ENCODE measurements at regions not wholly inside any gene's neighbourhood (a gene's known extent, or its start where the extent isn't known, plus 50 kb on each side); places are given as distances from the start of the nearest gene placed in this dataset.

GRCh38 chr15:69526081-69527061 is 73.8 kb downstream of the RPLP1 start:
- TF ChIP-seq CTCF (IDR thresholded peaks at IDR 0.05) (no peak), REST (IDR thresholded peaks at IDR 0.05; ENCODE audit: insufficient read depth in 1 of 2, low read depth in 2 of 2, low read length in 1 of 2) (no peak), POLR2AphosphoS5 (IDR thresholded peaks at IDR 0.05; ENCODE audit: low read depth, low read length) (no peak)
